Upper lobe of right lung (tissue), 1 donor: ENCODE measurements at regions not wholly inside any gene's neighbourhood (a gene's known extent, or its start where the extent isn't known, plus 50 kb on each side); places are given as distances from the start of the nearest gene placed in this dataset.

Experiments
- ATAC-seq: fragments of 200-7000 bp; cut with Tn5 transposase; one replicate; pipeline ENCODE4 v1.9.1; 2020; ENCODE audit warnings: mild to moderate bottlenecking, moderate library complexity
- DNase-seq: peaks from one replicate; pipeline ENCODE4 v3.0.0-alpha.2; 2020
- H3K27ac ChIP-seq: fragments of 200-600 bp; one replicate; pipeline ENCODE4 v1.8.0; 2022
- H3K27me3 ChIP-seq: fragments of 200-600 bp; one replicate; pipeline ENCODE4 v1.8.0; 2022; ENCODE audit warnings: mild to moderate bottlenecking
- H3K36me3 ChIP-seq: fragments of 200-600 bp; one replicate; pipeline ENCODE4 v1.8.0; 2022
- H3K4me1 ChIP-seq: fragments of 200-600 bp; one replicate; pipeline ENCODE4 v1.8.0; 2022
- H3K4me3 ChIP-seq: fragments of 200-600 bp; one replicate; pipeline ENCODE4 v1.8.0; 2022; ENCODE audit warnings: mild to moderate bottlenecking
- H3K9me3 ChIP-seq: fragments of 200-600 bp; one replicate; pipeline ENCODE4 v1.8.0; 2022
- CTCF ChIP-seq: fragments of 200-600 bp; IDR thresholded peaks from one replicate; pipeline ENCODE4 v1.8.0; 2022; ENCODE audit warnings: antibody characterized with exemption
- intact Hi-C: fragments of 100-400 bp; cut with DNase I; formaldehyde crosslinking; loops from one replicate; pipeline ENCODE4 v1.11.0; 2022
- donor health status: DM: no; HTN: yes; CAD: no; lungs with severe emphysema.

- Histone ChIP-seq H3K27me3 (no peaks in the 10 kb centered on the region), H3K36me3 (no peaks in the 10 kb centered on the region), H3K9me3 (no peaks in the 10 kb centered on the region), H3K4me1 (peaks cover 11% of the 10 kb centered on the region), H3K4me3 (no peak overlapping the region), H3K27ac (no peak overlapping the region)
- TF ChIP-seq CTCF = no peak
- DNase-seq (no peak), ATAC-seq (no peak)
- intact Hi-C loops = no loop called here
Observed at GRCh38 chr6:139695361-139695760, 320.9 kb upstream of the CITED2 start.

GRCh38 chr6:139693735-139694134, 319.3 kb upstream of the CITED2 start:
- Histone ChIP-seq H3K4me1 (peaks cover 3% of the 10 kb centered on the region), H3K9me3 (no peaks in the 10 kb centered on the region), H3K27ac (no peak overlapping the region), H3K27me3 (no peaks in the 10 kb centered on the region), H3K36me3 (no peaks in the 10 kb centered on the region), H3K4me3 (no peak overlapping the region)
- intact Hi-C loops = no loop called here
- no peak for TF ChIP-seq CTCF
- ATAC-seq (no peak), DNase-seq (no peak)

- no peak for TF ChIP-seq CTCF
- intact Hi-C loops = no loop called here
- no peak overlapping the region for H3K4me3 ChIP-seq
- no peaks in the 10 kb centered on the region for H3K36me3 ChIP-seq
- no peaks in the 10 kb centered on the region for H3K9me3 ChIP-seq
- no peaks in the 10 kb centered on the region for H3K27me3 ChIP-seq
- ATAC-seq (no peak), DNase-seq (no peak)
- no peak overlapping the region for H3K27ac ChIP-seq
- no peaks in the 10 kb centered on the region for H3K4me1 ChIP-seq
Observed at GRCh38 chr6:139690007-139690406, 315.6 kb upstream of the CITED2 start.

GRCh38 chr6:139687055-139687454, 312.6 kb upstream of the CITED2 start:
- ATAC-seq = no peak
- H3K4me1 ChIP-seq = no peaks in the 10 kb centered on the region
- no peak for TF ChIP-seq CTCF
- H3K27me3 ChIP-seq = no peaks in the 10 kb centered on the region
- H3K9me3 ChIP-seq = no peaks in the 10 kb centered on the region
- no peak overlapping the region for H3K27ac ChIP-seq
- no peak overlapping the region for H3K4me3 ChIP-seq
- intact Hi-C loops = no loop called here
- DNase-seq = no peak
- no peaks in the 10 kb centered on the region for H3K36me3 ChIP-seq

GRCh38 chr6:139686308-139686707, 311.9 kb upstream of the CITED2 start:
- Histone ChIP-seq H3K9me3 (no peaks in the 10 kb centered on the region), H3K4me3 (no peak overlapping the region), H3K27me3 (no peaks in the 10 kb centered on the region), H3K27ac (no peak overlapping the region), H3K4me1 (no peaks in the 10 kb centered on the region), H3K36me3 (no peaks in the 10 kb centered on the region)
- no peak for TF ChIP-seq CTCF
- DNase-seq = no peak
- no peak for ATAC-seq
- intact Hi-C loops = no loop called here

GRCh38 chr6:139685009-139685408, 310.6 kb upstream of the CITED2 start:
- no peak for ATAC-seq
- TF ChIP-seq CTCF = no peak
- no peak for DNase-seq
- H3K27ac ChIP-seq = no peak overlapping the region
- intact Hi-C loops = no loop called here
- H3K9me3 ChIP-seq = no peaks in the 10 kb centered on the region
- no peaks in the 10 kb centered on the region for H3K27me3 ChIP-seq
- no peaks in the 10 kb centered on the region for H3K36me3 ChIP-seq
- peaks cover under 1% of the 10 kb centered on the region for H3K4me1 ChIP-seq
- no peak overlapping the region for H3K4me3 ChIP-seq
